GM12875 (cell line): ENCODE measurements at regions not wholly inside any gene's neighbourhood (a gene's known extent, or its start where the extent isn't known, plus 50 kb on each side); places are given as distances from the start of the nearest gene placed in this dataset.
A peak's percentile ranks its signal among the peaks of the same experiment; 100 is the strongest.

Experiments used
- H3K4me3 ChIP-seq: one replicate; pipeline ENCODE4 v1.5.1; 2011; ENCODE audit warnings: low read depth, low read length, control low read depth
- TF ChIP-seq, protein P1 (sequence below): IDR thresholded peaks from 2 replicates; pipeline ENCODE4 v1.5.1; 2011; ENCODE audit warnings: low read depth, mild to moderate bottlenecking, control low read depth, inconsistent platforms, low read length, moderate library complexity, borderline replicate concordance; ENCODE audit not compliant: insufficient read depth

DNA sequence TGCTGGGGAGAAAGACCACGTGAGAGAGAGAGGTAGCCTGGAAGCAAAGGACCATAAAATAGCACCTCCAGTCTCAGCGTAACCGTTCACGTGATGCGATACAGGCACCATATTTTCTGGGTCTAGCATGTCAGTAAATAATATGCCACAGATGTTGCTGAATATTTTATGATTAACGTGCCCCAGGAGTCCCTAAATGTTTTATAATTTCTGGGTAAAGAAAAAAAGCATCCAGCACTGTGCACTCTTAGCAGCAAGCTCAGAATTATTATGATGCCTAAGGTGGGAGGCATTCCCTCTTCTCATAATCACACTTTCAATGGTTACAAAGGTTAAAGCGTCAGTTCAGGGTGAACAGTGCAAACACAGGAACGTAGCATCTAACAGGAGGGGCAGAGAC, 121.8 kb downstream of the CAVIN4 start:
- no peak overlapping the region for H3K4me3 ChIP-seq
- TF ChIP-seq, protein P1, sequence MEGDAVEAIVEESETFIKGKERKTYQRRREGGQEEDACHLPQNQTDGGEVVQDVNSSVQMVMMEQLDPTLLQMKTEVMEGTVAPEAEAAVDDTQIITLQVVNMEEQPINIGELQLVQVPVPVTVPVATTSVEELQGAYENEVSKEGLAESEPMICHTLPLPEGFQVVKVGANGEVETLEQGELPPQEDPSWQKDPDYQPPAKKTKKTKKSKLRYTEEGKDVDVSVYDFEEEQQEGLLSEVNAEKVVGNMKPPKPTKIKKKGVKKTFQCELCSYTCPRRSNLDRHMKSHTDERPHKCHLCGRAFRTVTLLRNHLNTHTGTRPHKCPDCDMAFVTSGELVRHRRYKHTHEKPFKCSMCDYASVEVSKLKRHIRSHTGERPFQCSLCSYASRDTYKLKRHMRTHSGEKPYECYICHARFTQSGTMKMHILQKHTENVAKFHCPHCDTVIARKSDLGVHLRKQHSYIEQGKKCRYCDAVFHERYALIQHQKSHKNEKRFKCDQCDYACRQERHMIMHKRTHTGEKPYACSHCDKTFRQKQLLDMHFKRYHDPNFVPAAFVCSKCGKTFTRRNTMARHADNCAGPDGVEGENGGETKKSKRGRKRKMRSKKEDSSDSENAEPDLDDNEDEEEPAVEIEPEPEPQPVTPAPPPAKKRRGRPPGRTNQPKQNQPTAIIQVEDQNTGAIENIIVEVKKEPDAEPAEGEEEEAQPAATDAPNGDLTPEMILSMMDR, result no peak

DNA sequence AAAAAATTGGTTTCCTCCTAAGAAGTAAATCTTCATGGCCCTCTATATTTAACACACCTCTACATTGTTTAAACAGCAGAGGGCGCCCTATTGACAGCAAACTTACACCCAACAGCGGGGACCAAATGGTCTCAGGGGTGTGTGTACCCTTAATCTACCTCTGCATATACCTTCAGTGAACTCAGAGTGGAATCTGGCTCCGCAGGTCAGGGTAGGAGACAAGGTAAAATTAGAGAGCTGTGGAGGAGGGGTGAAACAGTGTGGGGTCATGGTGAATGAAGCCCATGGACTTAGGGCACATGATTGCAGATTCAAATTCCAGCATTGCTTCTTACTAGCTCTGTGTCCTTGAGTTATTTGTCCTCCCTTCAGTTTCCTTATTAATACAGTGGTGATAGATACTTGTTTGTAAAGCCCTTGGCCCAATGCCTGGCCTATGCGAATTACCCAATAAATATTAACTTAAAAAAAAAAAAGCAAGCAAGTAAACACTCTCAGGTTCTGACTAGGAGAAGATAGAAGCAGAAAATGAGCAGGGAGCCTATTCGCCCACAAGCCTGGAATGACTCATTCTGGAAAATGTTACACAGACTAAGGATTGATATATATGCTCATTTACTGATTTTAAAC, 122.9 kb downstream of the CAVIN4 start:
- TF ChIP-seq, protein P1, result peak; percentile 50; the same call in 1 of the 2 replicates
- H3K4me3 ChIP-seq, result no peak overlapping the region

DNA sequence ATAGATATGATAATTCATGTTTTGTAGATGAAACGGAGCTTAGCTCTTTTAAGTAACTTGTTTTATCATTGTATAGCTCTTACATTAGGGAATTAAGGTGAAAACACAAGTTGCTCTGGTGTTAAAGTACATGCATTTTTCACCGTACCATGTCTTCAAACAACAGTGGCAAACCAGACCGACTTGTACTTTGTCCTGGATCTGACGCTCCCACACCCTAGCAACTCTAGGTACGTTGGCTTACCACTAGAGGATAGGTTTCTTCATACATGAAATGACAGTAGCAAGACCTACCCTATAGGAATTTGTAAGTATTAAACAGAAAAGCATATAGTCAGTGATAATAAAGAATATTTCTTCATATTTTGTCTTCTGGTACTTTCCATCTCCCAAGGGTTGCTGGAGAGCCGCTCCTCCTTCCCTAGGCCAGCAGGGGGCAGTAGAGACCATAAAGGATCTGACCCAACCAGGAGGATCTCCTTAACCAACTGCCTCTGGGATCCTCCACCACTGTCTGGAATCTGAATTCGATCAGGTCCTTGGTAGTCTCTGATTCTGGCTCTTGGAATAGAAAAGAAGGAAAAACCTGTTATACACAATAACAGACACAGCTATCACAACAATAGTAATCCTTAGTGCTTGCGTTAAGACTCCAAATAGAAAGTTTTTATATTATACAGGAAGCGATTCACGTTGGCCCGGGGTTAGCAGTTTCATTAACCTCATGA, 136.7 kb downstream of the CAVIN4 start:
- TF ChIP-seq, protein P1, result peak; percentile 81
- H3K4me3 ChIP-seq, result no peak overlapping the region

DNA sequence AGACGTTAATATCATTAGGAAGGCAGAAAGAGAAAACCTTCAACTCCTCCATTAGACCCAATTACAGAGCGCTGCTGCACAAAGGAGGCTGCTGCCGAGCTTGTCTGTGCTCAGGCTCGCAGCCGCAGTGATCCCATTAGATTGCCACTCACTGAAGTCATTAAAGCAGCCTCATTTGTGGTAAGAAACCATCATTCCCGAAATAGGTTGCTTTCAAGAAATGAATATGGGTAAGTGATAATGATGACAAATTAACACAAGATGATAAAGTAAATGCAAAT, 137.2 kb downstream of the CAVIN4 start:
- no peak overlapping the region for H3K4me3 ChIP-seq
- TF ChIP-seq, protein P1, result no peak

DNA sequence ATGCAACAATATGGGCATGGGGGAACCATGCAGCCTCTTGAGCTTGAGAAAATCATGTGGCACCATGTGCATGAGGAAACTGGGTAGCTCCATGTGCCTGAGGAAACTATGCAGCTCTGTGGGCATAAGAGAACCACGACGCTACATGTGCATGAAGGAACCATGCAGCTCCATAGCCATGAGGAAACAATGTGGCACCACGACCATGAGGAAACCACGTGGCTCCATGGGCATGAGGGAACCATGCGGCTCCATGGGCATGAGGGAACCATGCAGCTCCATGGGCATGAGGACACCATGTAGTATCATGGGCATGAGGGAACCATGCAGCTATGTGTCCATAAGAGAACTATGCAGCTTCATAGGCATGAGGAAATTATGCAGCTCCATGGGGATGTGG, 140.8 kb downstream of the CAVIN4 start:
- TF ChIP-seq, protein P1, result no peak
- H3K4me3 ChIP-seq, result no peak overlapping the region

DNA sequence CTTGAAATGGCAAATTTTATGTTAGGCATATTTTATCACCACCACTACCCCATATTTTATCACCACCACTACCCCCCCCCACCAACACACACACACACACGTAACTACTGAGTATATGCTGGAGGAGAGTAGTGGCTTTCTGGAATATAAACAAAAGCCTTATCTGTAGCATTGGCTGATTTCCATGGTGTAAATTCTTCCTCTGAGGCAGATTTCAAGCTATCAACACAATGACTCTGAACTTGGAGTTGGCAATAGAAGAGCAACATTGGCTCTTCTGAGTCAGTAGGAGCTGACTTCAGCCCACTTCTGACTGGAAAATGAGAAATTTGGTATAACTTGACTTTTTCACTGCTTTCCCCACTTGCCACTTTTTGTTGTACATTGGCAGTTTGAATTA, 143.0 kb downstream of the CAVIN4 start:
- no peak overlapping the region for H3K4me3 ChIP-seq
- TF ChIP-seq, protein P1, result no peak

DNA sequence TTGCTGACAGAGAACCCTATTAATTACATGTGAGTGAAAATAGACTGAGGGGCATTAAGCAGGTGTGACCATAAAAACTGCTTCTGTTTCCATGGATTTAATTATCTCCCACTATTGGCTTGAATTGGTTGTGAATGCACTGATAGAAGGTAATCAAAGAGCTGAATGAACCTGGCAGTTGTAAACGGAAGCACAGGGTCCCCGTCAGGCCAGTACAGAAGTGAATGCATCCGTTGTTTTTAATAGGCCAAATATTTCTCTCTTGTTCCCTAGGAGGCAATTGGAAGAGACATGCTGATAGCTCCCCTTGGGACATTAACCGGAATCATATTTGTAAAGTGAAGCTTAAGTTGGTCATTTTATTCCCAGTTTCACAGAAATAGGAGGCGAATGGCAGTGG, 147.0 kb downstream of the CAVIN4 start:
- TF ChIP-seq, protein P1, result no peak
- H3K4me3 ChIP-seq, result no peak overlapping the region
